Stomach (tissue), 4 donors: ENCODE measurements at regions not wholly inside any gene's neighbourhood (a gene's known extent, or its start where the extent isn't known, plus 50 kb on each side); places are given as distances from the start of the nearest gene placed in this dataset.
"Not testable (repeated sequence)": the region's sequence is repeated elsewhere in the genome, so short reads cannot be mapped to it uniquely, and the experiment has no call there.

Experiments
- CTCF ChIP-seq, 7 experiments: fragments of 450-650 bp in 4 of 7; fragments of 200-600 bp in 3 of 7; sonication (generic) in 3 of 7; IDR thresholded peaks; one replicate each; pipeline ENCODE4 v1.5.1; 2016 to 2019; ENCODE audit warnings: antibody characterized with exemption in 7 of 7, control low read depth in 2 of 7, mild to moderate bottlenecking in 1 of 7
- EP300 ChIP-seq: sonication (generic); formaldehyde crosslinking; IDR thresholded peaks from one replicate; pipeline ENCODE4 v1.6.1; 2017; ENCODE audit warnings: antibody characterized with exemption
- POLR2A ChIP-seq, 4 donors: fragments of 450-650 bp; IDR thresholded peaks; one replicate each; pipeline ENCODE4 v1.6.1; 2016; ENCODE audit warnings: antibody characterized with exemption in 4 of 4, control low read depth in 2 of 4, mild to moderate bottlenecking in 1 of 4, moderate library complexity in 1 of 4

GRCh38 chr5:159687892-159688291 lies 228.4 kb upstream of the ADRA1B start:
- not testable (repeated sequence) for TF ChIP-seq CTCF (IDR thresholded peaks at IDR 0.05); POLR2A (IDR thresholded peaks at IDR 0.05); EP300
